HG03159 (cell line): ENCODE measurements at regions not wholly inside any gene's neighbourhood (a gene's known extent, or its start where the extent isn't known, plus 50 kb on each side); places are given as distances from the start of the nearest gene placed in this dataset.
"Not testable (repeated sequence)": the region's sequence is repeated elsewhere in the genome, so short reads cannot be mapped to it uniquely, and the experiment has no call there.

ENCODE experiments used
- ATAC-seq: cut with Tn5 transposase; IDR thresholded peaks from one replicate; pipeline ENCODE4 v1.9.1; 2021; ENCODE audit warnings: mild to moderate bottlenecking, moderate library complexity; ENCODE audit not compliant: unreplicated experiment

- ATAC-seq = no peak
These were observed 96.6 kb upstream of the IRAK1BP1 start for GRCh38 chr6:78770765-78771164.

- ATAC-seq = no peak
These were observed 95.8 kb upstream of the IRAK1BP1 start for GRCh38 chr6:78771586-78771985.

- ATAC-seq = no peak
These were observed 86.3 kb upstream of the IRAK1BP1 start for GRCh38 chr6:78781001-78781400.

GRCh38 chr6:78783366-78783765, 84.0 kb upstream of the IRAK1BP1 start:
- ATAC-seq = not testable (repeated sequence)

DNA sequence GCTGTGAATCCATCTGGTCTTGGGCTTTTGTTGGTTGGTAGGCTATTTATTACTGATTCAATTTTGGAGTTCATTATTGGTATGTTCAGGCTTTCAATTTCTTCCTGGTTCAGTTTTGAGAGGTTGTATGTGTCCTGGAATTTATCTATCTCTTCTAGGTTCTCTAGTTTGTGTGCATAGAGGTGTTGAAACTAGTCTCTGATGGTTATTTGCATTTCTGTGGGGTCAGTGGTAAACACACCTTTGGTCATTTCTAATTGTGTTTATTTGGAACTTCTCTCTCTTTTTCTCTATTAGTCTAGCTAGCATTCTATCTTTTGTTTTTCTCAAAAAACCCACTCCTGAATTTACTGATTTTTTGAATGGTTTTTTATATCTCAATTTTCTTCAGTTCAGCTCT, 70.1 kb upstream of the IRAK1BP1 start:
- ATAC-seq = no peak

DNA sequence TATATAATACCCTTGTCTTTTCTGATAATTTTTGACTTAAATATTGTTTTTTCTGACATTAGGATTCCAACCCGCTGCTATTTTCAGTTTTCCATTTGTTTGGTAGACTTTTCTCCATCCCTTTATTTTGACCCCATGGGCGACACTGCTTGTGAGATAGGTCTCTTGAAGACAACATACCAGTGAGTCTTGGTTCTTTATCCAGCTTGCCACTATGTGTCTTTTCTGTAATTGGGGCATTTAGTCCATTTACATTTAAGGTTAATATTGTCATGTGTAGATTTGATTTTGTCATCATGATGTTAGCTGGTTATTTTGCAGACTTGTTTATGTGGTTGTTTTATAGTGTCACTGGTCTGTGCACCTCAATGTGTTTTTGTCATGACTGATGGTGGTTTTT, 67.7 kb upstream of the IRAK1BP1 start:
- no peak for ATAC-seq

DNA sequence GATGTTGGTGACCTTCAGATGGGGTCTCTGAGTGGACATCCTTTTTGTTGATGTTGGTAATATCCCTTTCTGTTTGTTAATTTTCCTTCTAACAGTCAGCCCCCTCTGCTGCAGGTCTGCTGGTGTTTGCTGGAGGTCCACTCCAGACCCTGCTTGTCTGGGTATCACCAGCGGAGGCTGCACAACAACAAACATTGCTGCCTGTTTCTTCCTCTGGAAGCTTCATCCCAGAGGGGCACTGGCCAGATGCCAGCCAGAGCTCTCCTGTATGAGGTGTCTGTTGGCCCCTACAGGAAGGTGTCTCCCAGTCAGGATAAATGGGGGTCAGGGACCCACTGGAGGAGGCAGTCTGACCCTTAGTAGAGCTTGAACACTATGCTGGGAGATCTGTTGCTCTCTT, 60.6 kb upstream of the IRAK1BP1 start:
- not testable (repeated sequence) for ATAC-seq

DNA sequence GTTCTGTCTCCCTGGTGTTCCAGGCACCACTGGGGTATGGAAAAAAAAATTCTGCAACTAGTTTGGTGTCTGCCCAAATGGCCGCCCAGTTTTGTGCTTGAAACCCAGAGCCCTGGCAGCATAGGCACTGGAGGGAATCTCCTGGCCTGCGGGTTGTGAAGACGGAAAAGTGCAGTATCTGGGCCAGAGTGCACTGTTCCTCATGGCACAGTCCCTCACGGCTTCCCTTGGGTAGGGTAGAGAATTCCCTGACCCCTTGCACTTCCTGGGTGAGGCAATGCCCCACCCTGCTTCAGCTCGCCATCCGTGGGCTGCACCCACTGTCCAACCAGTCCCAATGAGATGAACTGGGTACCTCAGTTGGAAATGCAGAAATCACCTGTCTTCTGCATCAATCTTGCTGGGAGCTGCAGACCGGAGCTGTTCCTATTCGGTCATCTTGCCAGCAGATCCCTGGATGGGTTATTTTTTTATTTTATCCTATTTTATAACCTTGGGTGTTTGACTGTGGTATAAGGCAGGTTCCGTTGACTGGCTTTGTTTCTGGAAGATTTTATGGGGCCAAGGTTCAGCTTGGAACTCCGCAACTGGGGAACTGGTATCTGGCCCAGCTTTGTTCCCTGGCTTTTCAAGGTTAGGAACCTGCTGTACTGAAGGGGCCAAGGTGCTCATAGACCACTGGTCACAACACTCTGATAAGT, 59.5 kb upstream of the IRAK1BP1 start:
- not testable (repeated sequence) for ATAC-seq

- no peak for ATAC-seq
These were observed 58.9 kb upstream of the IRAK1BP1 start for GRCh38 chr6:78808356-78808891.

GRCh38 chr6:78808933-78809332, 58.4 kb upstream of the IRAK1BP1 start:
- no peak for ATAC-seq

DNA sequence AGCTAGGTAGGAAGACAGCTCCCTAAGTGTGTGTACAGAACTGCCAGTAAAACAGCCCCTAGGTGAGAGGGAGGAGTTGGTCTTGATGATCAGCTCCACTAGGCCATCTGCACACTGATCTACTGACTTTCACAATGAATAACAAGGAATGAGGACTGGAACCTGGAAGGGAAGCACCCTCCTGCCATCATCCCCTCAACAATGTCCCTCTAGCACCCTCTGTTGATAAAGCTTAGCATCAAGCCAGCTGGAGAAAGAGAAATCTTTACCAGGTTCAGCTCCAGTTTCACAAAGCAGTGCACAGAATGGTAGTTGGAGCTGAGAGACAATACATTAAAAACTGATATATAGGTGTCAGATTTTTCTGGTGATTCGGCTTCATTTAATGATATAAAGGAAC, 57.2 kb upstream of the IRAK1BP1 start:
- ATAC-seq = no peak

- no peak for ATAC-seq
These were observed 56.7 kb upstream of the IRAK1BP1 start for GRCh38 chr6:78810698-78811097.
